IMR-90 (cell line): ENCODE measurements at regions not wholly inside any gene's neighbourhood (a gene's known extent, or its start where the extent isn't known, plus 50 kb on each side); places are given as distances from the start of the nearest gene placed in this dataset.

Experiments
- ATAC-seq: fragments of 200-7000 bp; cut with Tn5 transposase; 2 replicates; pipeline ENCODE4 v1.9.1; 2020; ENCODE audit warnings: low read depth, mild to moderate bottlenecking, moderate library complexity
- BruUV-seq: library from RNA; stranded (reverse); fragments of 400-500 nt; replicated peaks from 2 replicates; lab custom pipeline; 2021; lab: Mats Ljungman, UMichigan
- CTCF ChIA-PET: fragments of 300-600 bp; formaldehyde crosslinking; extraction: SDS; loops from one replicate; lab custom pipeline; 2021; ENCODE audit warnings: antibody characterized with exemption; lab: Yijun Ruan, JAX
- POLR2A ChIA-PET: fragments of 300-600 bp; sonication (Branson Sonifier 250); formaldehyde crosslinking; loops from one replicate; lab custom pipeline; 2022; ENCODE audit warnings: antibody characterized with exemption; ENCODE audit not compliant: unreplicated experiment; lab: Charles Lee
- DNase-seq: peaks from one replicate; pipeline ENCODE4 v3.0.0; 2013
- H2AFZ ChIP-seq: replicated peaks from 2 replicates; pipeline ENCODE3; 2013; ENCODE audit warnings: low read length, mild to moderate bottlenecking; ENCODE audit not compliant: poor library complexity
- H2AK5ac ChIP-seq: 2 replicates; pipeline ENCODE4 v1.6.1; 2013; ENCODE audit warnings: low read depth, low read length, inconsistent platforms
- H2AK9ac ChIP-seq: replicated peaks from 2 replicates; pipeline ENCODE3; 2013; ENCODE audit warnings: mild to moderate bottlenecking, low read depth, low read length, moderate library complexity; ENCODE audit not compliant: poor library complexity
- H2BK120ac ChIP-seq: 2 replicates; pipeline ENCODE4 v1.6.1; 2013; ENCODE audit warnings: low read depth, low read length, inconsistent platforms
- H2BK15ac ChIP-seq: 3 replicates; pipeline ENCODE4 v1.6.1; 2013; ENCODE audit warnings: low read depth, low read length, inconsistent platforms
- H2BK20ac ChIP-seq: 2 replicates; pipeline ENCODE4 v1.6.1; 2013; ENCODE audit warnings: low read depth, mild to moderate bottlenecking, inconsistent platforms, low read length, moderate library complexity
- H2BK5ac ChIP-seq: 2 replicates; pipeline ENCODE4 v1.6.1; 2013; ENCODE audit warnings: mild to moderate bottlenecking, low read depth, low read length, inconsistent platforms; ENCODE audit not compliant: poor library complexity, severe bottlenecking
- H3K14ac ChIP-seq: replicated peaks from 2 replicates; pipeline ENCODE4 v1.6.1; 2013; ENCODE audit warnings: low read depth, low read length, inconsistent platforms
- H3K18ac ChIP-seq: 2 replicates; pipeline ENCODE4 v1.6.1; 2013; ENCODE audit warnings: low read depth, low read length, control low read depth
- H3K23ac ChIP-seq: 2 replicates; pipeline ENCODE4 v1.6.1; 2013; ENCODE audit warnings: low read depth, low read length, inconsistent platforms
- H3K27ac ChIP-seq: 2 replicates; pipeline ENCODE4 v1.5.1; 2013; ENCODE audit warnings: mild to moderate bottlenecking, control low read depth, low read length; ENCODE audit not compliant: insufficient read depth
- H3K27me3 ChIP-seq: 2 replicates; pipeline ENCODE4 v1.6.1; 2013; ENCODE audit warnings: low read length; ENCODE audit not compliant: control insufficient read depth, insufficient read depth
- H3K36me3 ChIP-seq: 2 replicates; pipeline ENCODE4 v1.6.1; 2013; ENCODE audit warnings: low read length, mixed read lengths; ENCODE audit not compliant: control insufficient read depth, insufficient read depth
- H3K4ac ChIP-seq: 2 replicates; pipeline ENCODE4 v1.6.1; 2013; ENCODE audit warnings: low read depth, low read length, inconsistent platforms
- H3K4me1 ChIP-seq: 2 replicates; pipeline ENCODE4 v1.6.1; 2013; ENCODE audit warnings: low read length, mixed read lengths; ENCODE audit not compliant: control insufficient read depth, insufficient read depth
- H3K4me2 ChIP-seq: 2 replicates; pipeline ENCODE4 v1.6.1; 2013; ENCODE audit warnings: low read depth, mild to moderate bottlenecking, control low read depth, low read length, moderate library complexity
- H3K4me3 ChIP-seq: 2 replicates; pipeline ENCODE4 v1.5.1; 2013; ENCODE audit warnings: low read depth, mild to moderate bottlenecking, control low read depth, low read length, moderate library complexity; ENCODE audit not compliant: insufficient read depth
- H3K56ac ChIP-seq: 2 replicates; pipeline ENCODE4 v1.6.1; 2013; ENCODE audit warnings: low read length, inconsistent platforms; ENCODE audit not compliant: insufficient read depth; ENCODE audit errors: extremely low read depth
- H3K79me1 ChIP-seq, 2 experiments: 2 replicates each; pipeline ENCODE4 v1.6.1; 2013; ENCODE audit warnings: low read length in 2 of 2, inconsistent platforms in 1 of 2, low read depth in 1 of 2
- H3K9ac ChIP-seq: 2 replicates; pipeline ENCODE4 v1.6.1; 2013; ENCODE audit warnings: low read depth, low read length, control low read depth
- H3K9me1 ChIP-seq: 2 replicates; pipeline ENCODE4 v1.6.1; 2013; ENCODE audit warnings: low read length, inconsistent platforms; ENCODE audit not compliant: insufficient read depth
- H3K9me3 ChIP-seq: 2 replicates; pipeline ENCODE4 v1.6.1; 2013; ENCODE audit warnings: low read length; ENCODE audit not compliant: control insufficient read depth, insufficient read depth
- H4K20me1 ChIP-seq: 2 replicates; pipeline ENCODE4 v1.6.1; 2013; ENCODE audit warnings: low read length, inconsistent platforms; ENCODE audit not compliant: insufficient read depth
- H4K5ac ChIP-seq: 2 replicates; pipeline ENCODE4 v1.6.1; 2013; ENCODE audit warnings: mild to moderate bottlenecking, low read depth, low read length, control low read depth
- H4K8ac ChIP-seq, 2 experiments: 2 replicates each; pipeline ENCODE4 v1.6.1; 2013; ENCODE audit warnings: low read depth in 2 of 2, low read length in 2 of 2, control low read depth in 1 of 2, inconsistent platforms in 1 of 2
- H4K91ac ChIP-seq: 2 replicates; pipeline ENCODE4 v1.6.1; 2013; ENCODE audit warnings: low read depth, low read length, inconsistent platforms; ENCODE audit not compliant: insufficient read depth
- CTCF ChIP-seq: conservative IDR thresholded peaks from 2 replicates; pipeline ENCODE4 v1.5.1; 2012; ENCODE audit warnings: mild to moderate bottlenecking, low read depth, low read length, improper control_type of control experiment
- WGBS, 2 experiments: methylation state at CpG; one replicate each; pipeline versions ENCODE4 v1.1.5 to v1.1.7; 2013; ENCODE audit warnings: missing lambda C conversion rate in 2 of 2; ENCODE audit not compliant: insufficient read length in 1 of 2; ENCODE audit errors: extremely low coverage in 2 of 2; 5-methylcytosine and 5-hydroxymethylcytosine counted together
- dilution Hi-C: fragments of 300-500 bp; cut with HindIII; formaldehyde crosslinking; loops from one replicate; pipeline ENCODE4 v1.14.3; 2018; ENCODE audit warnings: low sequenced_read_pairs; ENCODE audit not compliant: unreplicated experiment
- in situ Hi-C: fragments of 300-500 bp; cut with MboI; formaldehyde crosslinking; loops from 3 replicates; pipeline ENCODE4 v1.14.3; 2019; ENCODE audit warnings: low sequenced_read_pairs, inconsistent platforms, mixed read lengths
- intact Hi-C: fragments of 100-400 bp; cut with micrococcal nuclease; formaldehyde crosslinking; loops from 2 replicates; pipeline ENCODE4 v1.10.0; 2022

DNA sequence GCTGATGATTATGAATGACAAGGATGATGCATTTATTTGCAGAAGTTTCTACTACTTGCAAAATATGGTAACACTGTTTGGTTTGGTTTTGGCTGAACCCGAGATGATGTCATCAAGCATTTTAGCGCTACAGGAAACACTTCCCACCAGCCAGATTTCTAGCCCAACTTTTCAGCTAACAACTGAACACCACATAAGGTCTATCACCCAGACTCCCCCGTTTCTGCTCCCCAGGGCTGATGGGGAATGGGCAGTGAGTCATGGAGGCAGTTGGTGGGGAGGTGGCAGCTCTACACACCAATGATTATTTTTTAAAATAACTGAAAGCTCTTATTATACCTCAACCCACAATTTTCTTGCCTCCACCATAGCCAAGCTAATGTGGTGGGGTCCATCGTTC lies 302.9 kb downstream of the CEMIP2 start:
- ChIA-PET CTCF (no interaction called here), POLR2A (no interaction called here)
- no peak overlapping the region for H4K5ac ChIP-seq
- H3K36me3 ChIP-seq: no peaks in the 10 kb centered on the region
- no peak overlapping the region for H3K4me3 ChIP-seq
- dilution Hi-C loops: no loop called here
- ATAC-seq: no peak
- no peaks in the 10 kb centered on the region for H3K79me1 ChIP-seq
- H3K9ac ChIP-seq: no peak overlapping the region
- no peak for DNase-seq
- no peak overlapping the region for H3K18ac ChIP-seq
- no peak overlapping the region for H3K14ac ChIP-seq
- no peak overlapping the region for H3K4me2 ChIP-seq
- no peak overlapping the region for H3K27ac ChIP-seq
- no peak overlapping the region for H3K23ac ChIP-seq
- H2BK15ac ChIP-seq: no peak overlapping the region
- H4K91ac ChIP-seq: no peak overlapping the region
- in situ Hi-C loops: no loop called here
- no peak overlapping the region for H4K8ac ChIP-seq
- no peaks in the 10 kb centered on the region for H4K20me1 ChIP-seq
- H3K9me3 ChIP-seq: no peaks in the 10 kb centered on the region
- no peak overlapping the region for H3K4ac ChIP-seq
- WGBS, 2 experiments: no CpG with 5 or more reads among the region's 4 CpGs
- H2AFZ ChIP-seq: no peak overlapping the region
- H3K27me3 ChIP-seq: no peaks in the 10 kb centered on the region
- no peak overlapping the region for H3K56ac ChIP-seq
- H3K4me1 ChIP-seq: no peaks in the 10 kb centered on the region
- H2BK120ac ChIP-seq: no peak overlapping the region
- intact Hi-C loops: no loop called here
- no peak overlapping the region for H2BK20ac ChIP-seq
- H3K9me1 ChIP-seq: no peaks in the 10 kb centered on the region
- H2AK5ac ChIP-seq: no peak overlapping the region
- no peak for TF ChIP-seq CTCF
- H2BK5ac ChIP-seq: no peak overlapping the region
- H2AK9ac ChIP-seq: no peak overlapping the region
- BruUV-seq: no TSS peak
